CD4-positive, alpha-beta T cell (primary cell): ENCODE measurements at regions not wholly inside any gene's neighbourhood (a gene's known extent, or its start where the extent isn't known, plus 50 kb on each side); places are given as distances from the start of the nearest gene placed in this dataset.

ENCODE experiments used
- ATAC-seq: fragments of 200-7000 bp; cut with Tn5 transposase; one replicate; pipeline ENCODE4 v1.10.0; 2022; ENCODE audit warnings: mild to moderate bottlenecking; ENCODE audit not compliant: poor library complexity
- CTCF ChIA-PET: fragments of 350-600 bp; sonication (Branson Sonifier 250); formaldehyde crosslinking; loops from one replicate; lab custom pipeline; 2021; ENCODE audit warnings: antibody characterized with exemption, inconsistent platforms; lab: Charles Lee
- POLR2A ChIA-PET: fragments of 350-600 bp; sonication (Branson Sonifier 250); formaldehyde crosslinking; loops from one replicate; lab custom pipeline; 2021; ENCODE audit warnings: antibody characterized with exemption, inconsistent platforms; lab: Charles Lee
- DNase-seq, 14 experiments: peaks; one replicate each; pipeline ENCODE4 v3.0.0-alpha.2; 2013 to 2020; ENCODE audit warnings: mixed read lengths in 2 of 14
- H3K27ac ChIP-seq, 2 donors: one replicate each; pipeline versions ENCODE4 v1.5.1 to v1.7.0; 2013; ENCODE audit warnings: low read length in 2 of 2, low read depth in 1 of 2, mild to moderate bottlenecking in 1 of 2
- H3K27me3 ChIP-seq, 2 experiments: 1 replicate in 1 of 2; 2 replicates in 1 of 2; pipeline versions ENCODE4 v1.6.1 to v1.7.0; 2013; ENCODE audit warnings: low read length in 2 of 2, control low read depth in 1 of 2, mild to moderate bottlenecking in 1 of 2, moderate library complexity in 1 of 2; ENCODE audit not compliant: insufficient read depth in 2 of 2, control insufficient read depth in 1 of 2
- H3K36me3 ChIP-seq: one replicate; pipeline ENCODE4 v1.6.1; 2013; ENCODE audit warnings: low read length, control low read depth; ENCODE audit not compliant: insufficient read depth
- H3K4me1 ChIP-seq: one replicate; pipeline ENCODE4 v1.6.1; 2013; ENCODE audit warnings: low read length, control low read depth; ENCODE audit not compliant: insufficient read depth
- H3K4me3 ChIP-seq: one replicate; pipeline ENCODE4 v1.5.1; 2013; ENCODE audit warnings: mild to moderate bottlenecking, low read length, moderate library complexity
- H3K9me3 ChIP-seq, 2 experiments: 1 replicate in 1 of 2; 2 replicates in 1 of 2; pipeline versions ENCODE4 v1.6.1 to v1.7.0; 2013; ENCODE audit warnings: low read length in 2 of 2, mild to moderate bottlenecking in 2 of 2, control low read depth in 1 of 2, moderate library complexity in 1 of 2; ENCODE audit not compliant: control insufficient read depth in 1 of 2, insufficient read depth in 1 of 2
- H3K27ac Mint-ChIP-seq: one replicate; pipeline ENCODE4 v1.8.0; 2020; ENCODE audit warnings: mixed read lengths
- H3K27me3 Mint-ChIP-seq: one replicate; pipeline ENCODE4 v1.8.0; 2021; ENCODE audit warnings: mixed read lengths
- H3K36me3 Mint-ChIP-seq: one replicate; pipeline ENCODE4 v1.8.0; 2021; ENCODE audit warnings: low read depth, mixed read lengths
- H3K4me1 Mint-ChIP-seq: one replicate; pipeline ENCODE4 v1.8.0; 2021; ENCODE audit warnings: low read depth, mixed read lengths
- H3K4me3 Mint-ChIP-seq: one replicate; pipeline ENCODE4 v1.8.0; 2020; ENCODE audit warnings: mild to moderate bottlenecking, mixed read lengths
- H3K9me3 Mint-ChIP-seq: one replicate; pipeline ENCODE4 v1.8.0; 2020; ENCODE audit warnings: mixed read lengths
- intact Hi-C, 2 experiments: fragments of 100-400 bp; cut with DNase I in 1 of 2; cut with micrococcal nuclease in 1 of 2; formaldehyde crosslinking; loops; one replicate each; pipeline versions ENCODE4 v1.15.1 to v1.9.0; 2023 to 2025; cut with DNase I, micrococcal nuclease
- TF ChIP-seq, protein P1 (sequence below): fragments of 200-600 bp; IDR thresholded peaks from one replicate; pipeline ENCODE4 v1.8.0; 2022; ENCODE audit warnings: antibody characterized with exemption, mild to moderate bottlenecking

- H3K9me3 Mint-ChIP-seq = no peaks in the 10 kb centered on the region
- H3K27ac Mint-ChIP-seq = no peak overlapping the region
- H3K4me3 Mint-ChIP-seq = no peak overlapping the region
- Histone ChIP-seq H3K4me1 (no peaks in the 10 kb centered on the region), H3K27me3 (peaks cover 0 to 4% of the 10 kb centered on the region in 2 experiments), H3K27ac (no peak overlapping the region), H3K4me3 (no peak overlapping the region), H3K9me3 (no peaks in the 10 kb centered on the region), H3K36me3 (no peaks in the 10 kb centered on the region)
- ChIA-PET POLR2A (no interaction called here), CTCF (no interaction called here)
- no peaks in the 10 kb centered on the region for H3K36me3 Mint-ChIP-seq
- TF ChIP-seq, protein P1, sequence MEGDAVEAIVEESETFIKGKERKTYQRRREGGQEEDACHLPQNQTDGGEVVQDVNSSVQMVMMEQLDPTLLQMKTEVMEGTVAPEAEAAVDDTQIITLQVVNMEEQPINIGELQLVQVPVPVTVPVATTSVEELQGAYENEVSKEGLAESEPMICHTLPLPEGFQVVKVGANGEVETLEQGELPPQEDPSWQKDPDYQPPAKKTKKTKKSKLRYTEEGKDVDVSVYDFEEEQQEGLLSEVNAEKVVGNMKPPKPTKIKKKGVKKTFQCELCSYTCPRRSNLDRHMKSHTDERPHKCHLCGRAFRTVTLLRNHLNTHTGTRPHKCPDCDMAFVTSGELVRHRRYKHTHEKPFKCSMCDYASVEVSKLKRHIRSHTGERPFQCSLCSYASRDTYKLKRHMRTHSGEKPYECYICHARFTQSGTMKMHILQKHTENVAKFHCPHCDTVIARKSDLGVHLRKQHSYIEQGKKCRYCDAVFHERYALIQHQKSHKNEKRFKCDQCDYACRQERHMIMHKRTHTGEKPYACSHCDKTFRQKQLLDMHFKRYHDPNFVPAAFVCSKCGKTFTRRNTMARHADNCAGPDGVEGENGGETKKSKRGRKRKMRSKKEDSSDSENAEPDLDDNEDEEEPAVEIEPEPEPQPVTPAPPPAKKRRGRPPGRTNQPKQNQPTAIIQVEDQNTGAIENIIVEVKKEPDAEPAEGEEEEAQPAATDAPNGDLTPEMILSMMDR = no peak
- intact Hi-C loops = no loop called here
- DNase-seq (no peak), ATAC-seq (no peak)
- H3K27me3 Mint-ChIP-seq = peaks cover 27% of the 10 kb centered on the region
- H3K4me1 Mint-ChIP-seq = no peaks in the 10 kb centered on the region
Measured at GRCh38 chr10:33863352-33863751, 528.9 kb upstream of the NRP1 start.

- peaks cover 24% of the 10 kb centered on the region for H3K27me3 Mint-ChIP-seq
- TF ChIP-seq, protein P1 = no peak
- no peak for ATAC-seq
- H3K27ac ChIP-seq = no peak overlapping the region
- ChIA-PET CTCF (no interaction called here), POLR2A (no interaction called here)
- H3K4me3 Mint-ChIP-seq = no peak overlapping the region
- H3K36me3 Mint-ChIP-seq = no peaks in the 10 kb centered on the region
- no peaks in the 10 kb centered on the region for H3K4me1 Mint-ChIP-seq
- H3K36me3 ChIP-seq = no peaks in the 10 kb centered on the region
- no peak for DNase-seq
- peaks cover 0 to 4% of the 10 kb centered on the region in 2 experiments for H3K27me3 ChIP-seq
- H3K27ac Mint-ChIP-seq = no peak overlapping the region
- no peaks in the 10 kb centered on the region for H3K4me1 ChIP-seq
- intact Hi-C loops = no loop called here
- no peaks in the 10 kb centered on the region for H3K9me3 Mint-ChIP-seq
- no peak overlapping the region for H3K4me3 ChIP-seq
- H3K9me3 ChIP-seq = no peaks in the 10 kb centered on the region
Measured at GRCh38 chr10:33862536-33863105, 528.2 kb upstream of the NRP1 start.

- CTCF ChIA-PET = no interaction called here
- Histone ChIP-seq H3K36me3 (no peaks in the 10 kb centered on the region), H3K4me1 (no peaks in the 10 kb centered on the region), H3K4me3 (no peak overlapping the region), H3K9me3 (no peaks in the 10 kb centered on the region), H3K27ac (no peak overlapping the region), H3K27me3 (peaks cover 0 to 4% of the 10 kb centered on the region in 2 experiments)
- H3K27me3 Mint-ChIP-seq = peaks cover 23% of the 10 kb centered on the region
- no peaks in the 10 kb centered on the region for H3K36me3 Mint-ChIP-seq
- TF ChIP-seq, protein P1 = no peak
- no peaks in the 10 kb centered on the region for H3K4me1 Mint-ChIP-seq
- no peak overlapping the region for H3K4me3 Mint-ChIP-seq
- intact Hi-C loops = no loop called here
- POLR2A ChIA-PET = interaction anchor here (0.6 kb wide), 1 partner anchor 71 kb away, joined by 3 read pairs; no protein-coding TSS in a partner anchor
- H3K9me3 Mint-ChIP-seq = no peaks in the 10 kb centered on the region
- DNase-seq = no peak
- ATAC-seq = no peak
- H3K27ac Mint-ChIP-seq = no peak overlapping the region
Measured at GRCh38 chr10:33861833-33862232, 527.4 kb upstream of the NRP1 start.
